Renal cortex interstitium (tissue), 11 donors: ENCODE measurements at regions not wholly inside any gene's neighbourhood (a gene's known extent, or its start where the extent isn't known, plus 50 kb on each side); places are given as distances from the start of the nearest gene placed in this dataset.

Experiments used
- DNase-seq, 11 donors: peaks; one replicate each; pipeline ENCODE4 v3.0.0-alpha.2; 2013; ENCODE audit warnings: low read depth in 9 of 11, low spot score in 4 of 11; ENCODE audit errors: extremely low read depth in 1 of 11

DNA sequence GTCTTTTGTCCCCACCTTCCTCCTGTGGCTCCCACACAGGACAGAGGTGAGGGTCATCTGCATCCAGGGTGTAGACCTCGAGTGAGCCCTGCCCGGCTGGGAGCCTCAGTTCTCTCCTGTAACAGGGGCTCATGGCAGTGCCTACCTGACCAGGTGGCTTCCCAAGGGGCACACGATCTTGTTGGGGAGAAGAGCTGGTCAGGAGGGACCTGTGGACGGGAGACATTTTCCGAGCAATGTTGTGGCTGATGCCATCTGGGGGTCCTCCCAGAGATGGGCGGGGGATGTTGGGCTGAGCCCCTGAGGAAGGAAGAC is 51.9 kb downstream of the CEBPB start:
- no peak for DNase-seq

DNA sequence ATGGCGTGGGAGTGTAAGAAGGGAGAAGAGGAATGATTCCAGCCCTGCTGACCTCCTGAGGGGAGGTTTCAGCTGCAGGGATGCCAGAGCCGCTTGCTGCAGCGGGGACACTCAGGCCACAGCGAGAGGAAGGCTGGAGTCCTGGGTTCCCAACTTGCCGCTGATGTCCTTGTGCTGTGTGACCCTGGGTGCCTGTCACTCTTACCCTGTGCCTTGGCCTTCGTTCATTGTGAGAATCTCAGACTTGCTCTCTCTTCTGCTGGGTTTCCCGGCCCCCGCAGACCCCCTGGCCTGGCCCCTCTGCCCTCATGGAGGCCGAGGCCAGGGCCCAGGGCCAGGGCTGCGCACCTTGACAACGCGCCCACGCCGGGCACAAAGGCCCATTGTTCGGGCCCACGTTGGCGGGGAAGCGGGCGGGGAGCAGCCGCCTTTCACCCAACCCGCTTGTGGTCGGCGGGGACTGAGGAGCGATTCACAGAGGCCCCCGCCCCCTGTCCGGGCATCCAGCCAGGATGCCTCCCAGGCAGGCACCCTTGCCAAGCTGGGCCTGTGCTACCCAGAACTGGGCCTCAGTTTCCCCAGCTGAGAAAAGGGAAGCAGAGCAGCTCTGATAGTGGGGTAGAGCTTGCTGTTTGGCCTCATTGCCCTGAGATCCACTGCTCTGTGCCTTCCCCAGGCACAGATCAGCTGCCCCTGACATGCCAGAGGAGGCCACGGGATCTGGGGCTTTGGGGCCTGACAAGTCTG is 52.4 kb downstream of the CEBPB start:
- no peak for DNase-seq

- DNase-seq: no peak
Measured at GRCh38 chr20:50243610-50244351, 53.2 kb downstream of the CEBPB start.

DNA sequence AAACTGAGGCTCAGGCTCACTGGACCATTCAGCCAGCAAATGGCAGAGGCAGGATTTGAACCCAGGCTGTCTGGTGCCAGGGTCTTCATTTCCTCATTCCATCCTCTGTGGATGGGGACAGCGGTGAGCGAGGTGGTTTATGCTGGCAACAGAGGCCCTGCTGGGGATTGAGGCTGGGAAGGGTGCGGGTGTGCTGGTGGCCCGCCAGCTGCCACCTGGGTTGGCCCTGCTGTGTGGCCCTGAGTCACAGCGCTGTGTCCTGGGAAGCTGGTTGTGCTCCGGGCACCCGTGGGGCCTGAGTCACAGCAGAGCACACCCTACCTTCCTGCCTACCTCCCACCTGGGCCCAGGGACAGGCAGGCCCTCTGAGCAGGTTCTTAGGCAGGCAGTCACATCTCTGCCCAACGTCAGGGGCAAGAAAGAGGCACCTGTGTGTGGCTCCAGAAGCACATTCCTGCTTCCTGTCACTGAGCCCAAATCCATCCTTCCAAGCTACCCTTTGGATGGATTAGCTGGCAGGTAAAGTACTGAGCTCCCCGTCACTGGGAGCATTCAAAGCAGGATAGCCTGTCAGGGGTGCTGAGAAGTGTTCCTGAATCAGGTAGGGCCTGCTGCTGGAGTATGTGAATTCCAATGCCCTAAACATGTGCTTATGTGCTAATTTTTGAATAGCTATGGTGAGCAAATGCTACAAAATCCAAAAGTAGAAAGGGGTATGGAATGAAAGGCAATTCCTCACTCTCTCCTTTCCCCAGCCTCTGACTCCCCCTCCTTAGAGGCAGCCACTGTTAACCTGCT is 53.9 kb downstream of the CEBPB start:
- DNase-seq: no peak

- DNase-seq: no peak
Measured at GRCh38 chr20:50245498-50246366, 55.1 kb downstream of the CEBPB start.

GRCh38 chr20:50246367-50247195 is 56.0 kb downstream of the CEBPB start:
- no peak for DNase-seq

DNA sequence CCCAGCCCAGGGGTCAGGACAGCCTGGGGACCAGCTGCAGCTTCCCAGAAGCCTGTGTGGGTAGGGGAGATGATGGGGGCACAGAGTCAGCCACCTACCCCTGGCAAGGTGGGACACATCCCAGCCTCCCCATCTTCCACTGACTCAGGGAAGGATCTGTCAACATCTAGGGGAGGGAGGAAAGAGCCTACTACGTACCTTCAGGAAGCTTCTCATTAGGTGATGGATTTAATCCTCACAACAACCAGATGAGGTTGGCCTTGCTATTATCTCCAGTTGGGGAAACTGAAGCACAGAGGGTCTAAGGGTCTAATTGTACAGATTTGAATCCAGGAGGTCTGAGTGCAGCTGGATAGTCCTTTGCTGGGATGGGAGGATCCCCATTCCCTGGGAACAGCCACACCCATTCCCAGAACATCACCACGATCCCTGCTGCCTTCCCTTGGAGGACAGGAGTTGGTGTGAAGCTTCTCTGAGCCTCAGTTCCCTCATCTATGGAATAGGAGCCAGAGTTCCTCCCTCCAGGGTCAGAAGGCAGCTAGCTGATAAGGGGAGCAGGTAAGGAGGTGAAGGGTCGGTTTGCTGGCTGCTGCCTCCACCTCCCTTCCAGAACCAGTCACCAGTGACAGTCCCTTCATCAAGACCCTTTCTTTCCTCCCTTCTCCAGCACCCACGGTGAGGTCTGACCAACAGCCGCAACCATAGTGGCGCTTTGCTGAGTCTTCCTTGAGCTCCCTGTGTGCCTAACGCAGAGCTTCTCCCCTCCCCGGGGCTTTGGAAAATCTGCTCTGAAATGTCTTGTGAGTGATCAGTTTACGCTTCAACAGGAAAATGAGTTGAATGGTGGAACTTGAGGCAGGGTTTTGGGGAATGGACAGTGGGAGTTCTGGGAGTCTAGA is 56.8 kb downstream of the CEBPB start:
- DNase-seq: no peak

- no peak for DNase-seq
Measured at GRCh38 chr20:50248104-50248641, 57.5 kb downstream of the CEBPB start.

DNA sequence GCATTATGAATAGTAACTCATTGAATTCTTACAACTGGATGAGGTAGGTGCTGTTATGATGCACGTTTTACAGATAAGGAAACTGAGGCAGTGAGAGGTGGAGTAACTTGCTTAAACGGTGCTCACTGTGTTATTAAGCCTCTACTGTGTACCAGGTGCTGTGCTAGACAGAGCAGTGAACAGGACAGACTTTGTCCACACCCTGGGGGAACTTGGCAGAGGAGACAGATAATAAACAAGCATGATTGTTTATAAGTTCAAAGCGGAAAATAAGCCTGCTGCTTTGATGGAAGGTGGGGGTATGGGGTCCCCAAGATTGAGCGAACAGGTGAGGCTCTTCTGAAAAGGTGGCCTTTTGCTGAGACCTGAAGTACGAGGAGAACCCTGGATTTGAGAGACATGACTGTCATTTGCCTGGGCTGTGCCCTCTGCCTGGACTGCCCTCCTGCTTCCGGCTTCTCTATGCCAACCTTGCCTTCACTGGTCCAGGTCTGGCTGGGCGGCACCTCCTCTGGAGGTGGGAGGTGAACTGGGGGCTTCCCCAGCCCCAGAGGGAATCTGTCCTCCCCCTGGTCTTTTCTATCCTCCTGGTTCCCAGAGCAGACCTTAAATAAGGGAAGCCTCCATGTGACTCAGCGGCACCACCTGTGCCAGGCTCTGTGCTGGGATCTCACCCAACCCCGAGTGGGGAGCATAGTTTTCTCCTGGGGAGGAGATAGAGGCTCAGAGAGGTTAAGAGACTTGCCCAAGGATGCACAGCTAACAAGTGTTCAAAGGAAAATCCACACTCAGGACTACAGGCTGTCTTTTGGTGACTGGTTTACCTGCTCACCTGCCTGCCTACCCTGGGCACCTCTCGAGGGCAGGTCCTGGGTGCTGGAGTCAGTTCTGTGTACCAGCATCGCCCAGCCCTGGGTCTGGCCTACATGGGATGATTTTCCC is 59.1 kb downstream of the CEBPB start:
- DNase-seq: no peak

DNA sequence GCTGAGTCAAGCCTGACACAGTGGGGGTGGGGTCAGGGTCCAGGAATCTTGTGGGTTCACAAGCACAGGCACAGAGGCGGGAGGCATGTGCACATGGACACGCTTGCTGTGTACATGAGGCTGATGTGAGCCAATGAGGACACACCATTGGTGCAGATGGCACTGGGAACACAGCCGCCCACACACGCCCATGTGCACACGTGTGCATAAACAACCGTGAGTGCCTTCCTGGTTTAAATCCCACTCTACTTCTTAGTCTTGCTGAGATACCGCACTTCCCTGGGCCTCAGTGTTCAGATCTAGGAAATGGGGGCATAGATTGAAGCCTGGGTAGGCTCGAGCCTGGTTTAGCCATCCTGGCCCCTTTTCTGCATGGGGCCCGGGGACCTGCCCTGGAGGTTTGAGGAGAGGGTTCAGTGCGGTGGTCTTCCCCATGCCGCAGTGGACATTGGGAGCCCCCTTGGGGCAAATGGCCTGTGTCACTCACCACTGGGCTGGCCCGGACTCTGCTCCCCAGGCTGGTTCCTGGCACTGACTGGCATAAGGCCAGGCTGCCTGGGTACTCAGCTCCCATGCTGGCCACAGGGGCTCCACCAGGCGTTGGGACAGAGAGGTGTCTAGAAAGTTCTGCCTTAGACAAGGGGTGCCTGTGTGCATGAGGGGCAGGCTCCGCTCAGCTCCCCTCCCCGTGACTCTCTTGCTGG is 60.2 kb downstream of the CEBPB start:
- no peak for DNase-seq

DNA sequence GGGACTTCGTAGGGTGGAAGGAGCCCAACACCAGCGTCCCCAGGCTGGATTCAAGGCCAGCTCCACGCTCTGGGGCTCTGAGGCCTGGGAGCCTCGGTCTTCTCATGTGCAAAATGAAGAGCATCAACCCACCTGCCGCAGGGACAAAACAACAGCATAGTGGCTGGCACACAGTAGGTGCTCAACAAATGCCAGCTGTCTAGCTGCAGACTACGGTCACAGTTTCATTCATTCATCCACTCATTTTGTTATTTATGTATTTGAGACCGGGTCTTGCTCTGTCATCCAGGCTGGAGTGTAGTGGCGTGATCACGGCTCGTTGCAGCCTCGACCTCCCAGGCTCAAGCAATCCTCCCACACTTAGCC is 60.7 kb downstream of the CEBPB start:
- DNase-seq: no peak

DNA sequence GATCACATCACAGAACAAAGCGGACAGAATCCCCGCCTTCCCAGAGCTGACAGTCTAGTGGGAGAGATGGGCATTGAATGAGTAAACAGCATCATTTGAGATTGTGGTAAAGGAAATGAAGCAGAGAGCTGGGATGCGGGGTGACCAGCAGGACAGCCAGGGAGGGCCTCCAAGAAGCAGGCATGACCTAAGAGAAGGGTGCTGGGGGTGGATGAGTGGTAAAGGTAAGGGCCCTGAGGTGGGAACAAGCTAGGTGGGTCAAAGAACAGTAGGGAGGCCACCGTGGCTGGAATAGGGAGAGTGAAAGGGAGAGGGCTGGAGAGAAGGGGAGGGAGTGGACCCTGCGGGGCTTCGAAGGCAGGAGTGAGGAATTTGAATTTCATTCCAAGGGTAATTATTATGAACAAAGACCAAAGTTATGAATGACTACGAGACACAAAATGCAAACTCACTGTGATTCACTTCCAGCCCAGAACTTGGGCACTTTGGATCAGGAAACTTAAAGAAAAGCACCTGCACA is 61.4 kb downstream of the CEBPB start:
- DNase-seq: no peak

GRCh38 chr20:50252701-50253100 is 62.1 kb downstream of the CEBPB start:
- no peak for DNase-seq

GRCh38 chr20:50253101-50253500 is 62.5 kb downstream of the CEBPB start:
- no peak for DNase-seq

DNA sequence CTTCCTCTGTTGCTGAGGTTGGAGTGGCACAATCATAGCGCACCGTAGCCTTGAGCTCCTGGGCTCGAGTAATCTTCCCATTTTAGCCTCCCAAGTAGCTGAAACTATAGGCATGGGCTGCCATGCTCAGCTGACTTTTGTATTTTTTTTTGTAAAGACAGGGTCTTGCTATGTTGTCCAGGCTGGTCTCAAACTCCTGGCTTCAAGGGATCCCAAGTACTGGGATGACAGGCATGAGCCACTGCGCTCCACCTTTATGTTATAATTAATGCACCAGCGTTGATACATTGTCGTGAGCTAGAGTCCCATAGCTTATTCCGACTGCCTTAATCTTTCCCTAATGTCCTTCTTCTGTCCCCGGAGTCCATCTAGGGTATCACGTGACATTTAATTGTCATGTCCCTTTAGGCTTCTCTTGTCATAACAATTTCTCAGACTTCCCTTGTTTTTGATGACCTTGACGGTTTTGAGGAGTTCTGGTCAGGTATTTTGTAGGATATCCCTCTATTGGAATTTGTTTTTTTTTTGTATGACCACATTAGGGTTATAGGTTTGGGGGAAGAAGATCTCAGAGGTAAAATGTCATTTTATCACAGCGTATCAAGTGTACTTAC is 63.9 kb downstream of the CEBPB start:
- no peak for DNase-seq
